Peyer's patch (tissue), 4 donors: ENCODE measurements at regions not wholly inside any gene's neighbourhood (a gene's known extent, or its start where the extent isn't known, plus 50 kb on each side); places are given as distances from the start of the nearest gene placed in this dataset.

Experiments used
- CTCF ChIP-seq, 6 experiments: fragments of 450-650 bp in 4 of 6; fragments of 200-600 bp in 2 of 6; sonication (generic) in 1 of 6; IDR thresholded peaks; one replicate each; pipeline ENCODE4 v1.5.1; 2017 to 2019; ENCODE audit warnings: antibody characterized with exemption in 6 of 6, mild to moderate bottlenecking in 3 of 6, moderate library complexity in 1 of 6
- POLR2A ChIP-seq, 2 donors: fragments of 450-650 bp; IDR thresholded peaks; one replicate each; pipeline ENCODE4 v1.5.1; 2017; ENCODE audit warnings: antibody characterized with exemption in 2 of 2, mild to moderate bottlenecking in 2 of 2, moderate library complexity in 2 of 2

DNA sequence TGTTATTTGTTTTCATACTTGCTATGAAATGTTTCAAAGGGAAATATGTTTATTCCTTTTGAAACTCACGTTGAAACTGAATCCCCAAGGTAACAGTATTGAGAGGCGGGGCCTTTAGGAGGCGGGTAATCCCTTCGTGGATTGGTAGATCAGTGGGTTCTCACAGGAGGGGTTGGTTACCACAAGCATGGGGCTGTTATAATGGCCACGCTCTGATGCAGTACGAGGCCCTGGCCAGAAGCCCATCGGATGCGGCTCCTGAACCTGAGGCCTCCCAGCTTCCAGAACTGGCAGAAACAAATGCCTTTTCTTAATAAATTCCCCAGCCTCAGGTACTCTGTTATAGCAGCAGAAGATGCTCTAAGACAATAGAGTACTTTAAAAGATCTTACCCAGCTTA is 135.7 kb downstream of the ASB1 start:
- no peak for TF ChIP-seq CTCF (IDR thresholded peaks at IDR 0.05)
- TF ChIP-seq POLR2A (IDR thresholded peaks at IDR 0.05): no peak
